ENCODE measurements at regions not wholly inside any gene's neighbourhood (a gene's known extent, or its start where the extent isn't known, plus 50 kb on each side); places are given as distances from the start of the nearest gene placed in this dataset.

DNA sequence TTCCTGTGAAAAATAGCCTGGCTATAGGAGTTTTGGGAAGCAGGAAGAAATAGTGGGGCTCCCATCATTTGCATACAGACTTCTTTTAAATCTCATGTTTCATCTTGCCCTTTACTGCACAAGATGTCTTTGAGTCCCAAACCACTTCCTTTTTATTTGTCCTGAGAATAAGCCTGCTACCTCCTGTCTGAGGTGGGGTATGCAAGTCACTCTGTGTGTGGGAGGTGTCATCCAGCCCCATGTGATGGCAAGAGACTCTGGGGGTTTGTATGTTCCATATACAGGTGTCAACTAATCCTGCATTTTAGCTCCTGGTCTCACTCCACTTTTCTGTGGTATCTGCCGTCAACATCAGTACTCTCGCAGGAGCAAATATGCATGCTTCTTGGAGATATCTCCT, 102.0 kb downstream of the OTOL1 start:
- H3K4me3 ChIP-seq (ENCODE audit: low read depth, low read length), result no peak overlapping the region
- no peak for DNase-seq (ENCODE audit: low read depth)
- in situ Hi-C loops (cut with HindIII; ENCODE audit: low sequenced_read_pairs), result no loop called here
- TF ChIP-seq, protein P1, sequence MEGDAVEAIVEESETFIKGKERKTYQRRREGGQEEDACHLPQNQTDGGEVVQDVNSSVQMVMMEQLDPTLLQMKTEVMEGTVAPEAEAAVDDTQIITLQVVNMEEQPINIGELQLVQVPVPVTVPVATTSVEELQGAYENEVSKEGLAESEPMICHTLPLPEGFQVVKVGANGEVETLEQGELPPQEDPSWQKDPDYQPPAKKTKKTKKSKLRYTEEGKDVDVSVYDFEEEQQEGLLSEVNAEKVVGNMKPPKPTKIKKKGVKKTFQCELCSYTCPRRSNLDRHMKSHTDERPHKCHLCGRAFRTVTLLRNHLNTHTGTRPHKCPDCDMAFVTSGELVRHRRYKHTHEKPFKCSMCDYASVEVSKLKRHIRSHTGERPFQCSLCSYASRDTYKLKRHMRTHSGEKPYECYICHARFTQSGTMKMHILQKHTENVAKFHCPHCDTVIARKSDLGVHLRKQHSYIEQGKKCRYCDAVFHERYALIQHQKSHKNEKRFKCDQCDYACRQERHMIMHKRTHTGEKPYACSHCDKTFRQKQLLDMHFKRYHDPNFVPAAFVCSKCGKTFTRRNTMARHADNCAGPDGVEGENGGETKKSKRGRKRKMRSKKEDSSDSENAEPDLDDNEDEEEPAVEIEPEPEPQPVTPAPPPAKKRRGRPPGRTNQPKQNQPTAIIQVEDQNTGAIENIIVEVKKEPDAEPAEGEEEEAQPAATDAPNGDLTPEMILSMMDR (IDR thresholded peaks at IDR 0.05; ENCODE audit: low read depth, low read length, missing control alignments), result no peak

DNA sequence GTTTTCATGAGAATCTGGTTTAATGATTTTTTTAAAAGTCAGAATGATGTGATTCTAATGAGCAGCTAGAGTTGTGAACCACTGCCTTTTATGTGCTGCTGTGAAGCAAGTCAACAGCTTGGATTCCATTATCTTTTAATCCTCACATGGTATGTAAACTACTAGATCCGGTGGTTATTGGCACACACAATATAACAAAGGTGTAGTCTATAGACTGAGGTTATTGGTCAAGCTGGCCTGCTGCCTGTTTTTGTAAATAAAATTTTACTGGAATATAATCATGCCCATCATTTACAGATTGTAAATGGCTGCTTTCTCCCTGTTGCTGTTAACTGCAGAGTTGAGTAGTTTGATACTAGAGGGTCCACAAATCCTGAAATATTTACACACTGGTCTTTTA, 103.1 kb downstream of the OTOL1 start:
- H3K4me3 ChIP-seq (ENCODE audit: low read depth, low read length), result no peak overlapping the region
- in situ Hi-C loops (cut with HindIII; ENCODE audit: low sequenced_read_pairs), result no loop called here
- TF ChIP-seq, protein P1 (IDR thresholded peaks at IDR 0.05; ENCODE audit: low read depth, low read length, missing control alignments), result no peak
- no peak for DNase-seq (ENCODE audit: low read depth)

DNA sequence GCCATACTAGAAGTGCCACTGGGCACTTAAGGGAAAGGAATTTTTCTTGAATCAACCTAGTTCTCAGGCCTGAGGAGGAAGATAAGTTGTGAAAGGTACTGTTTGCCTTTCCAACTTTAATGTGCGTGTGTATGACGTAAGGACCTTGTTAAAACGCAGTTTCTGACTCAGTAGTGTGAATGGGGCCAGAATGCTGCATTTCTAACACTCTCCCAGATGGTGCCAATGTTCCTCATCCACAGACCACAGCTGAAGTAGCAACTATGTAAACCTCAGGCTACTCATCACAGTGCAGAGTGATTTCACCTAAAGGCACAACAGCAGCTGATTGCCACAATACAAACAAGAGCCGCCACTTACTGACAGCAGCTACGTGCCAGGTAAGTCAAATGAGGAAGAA, 103.6 kb downstream of the OTOL1 start:
- TF ChIP-seq, protein P1 (IDR thresholded peaks at IDR 0.05; ENCODE audit: low read depth, low read length, missing control alignments), result no peak
- H3K4me3 ChIP-seq (ENCODE audit: low read depth, low read length), result no peak overlapping the region
- no peak for DNase-seq (ENCODE audit: low read depth)
- in situ Hi-C loops (cut with HindIII; ENCODE audit: low sequenced_read_pairs), result no loop called here

DNA sequence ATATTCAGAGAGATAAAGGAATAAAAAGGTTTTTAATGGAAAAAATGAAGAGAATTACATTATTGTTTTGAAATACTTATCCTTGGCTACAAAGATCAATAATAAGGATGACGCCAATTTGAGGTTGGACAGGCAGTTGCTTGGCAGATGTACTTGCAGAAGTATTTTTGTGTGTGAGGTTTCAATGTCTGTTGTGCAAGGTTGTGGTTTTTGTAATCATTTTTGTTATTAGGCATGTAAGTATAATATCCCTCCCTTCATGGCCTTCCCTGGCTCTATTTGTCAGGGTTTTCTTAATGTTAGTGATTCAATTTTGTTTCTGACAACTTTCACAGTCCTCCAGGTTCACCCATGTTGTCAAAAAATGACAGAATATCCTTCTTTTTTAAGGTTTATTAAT, 105.9 kb downstream of the OTOL1 start:
- no peak for DNase-seq (ENCODE audit: low read depth)
- no peak overlapping the region for H3K4me3 ChIP-seq (ENCODE audit: low read depth, low read length)
- TF ChIP-seq, protein P1 (IDR thresholded peaks at IDR 0.05; ENCODE audit: low read depth, low read length, missing control alignments), result no peak
- in situ Hi-C loops (cut with HindIII; ENCODE audit: low sequenced_read_pairs), result no loop called here

DNA sequence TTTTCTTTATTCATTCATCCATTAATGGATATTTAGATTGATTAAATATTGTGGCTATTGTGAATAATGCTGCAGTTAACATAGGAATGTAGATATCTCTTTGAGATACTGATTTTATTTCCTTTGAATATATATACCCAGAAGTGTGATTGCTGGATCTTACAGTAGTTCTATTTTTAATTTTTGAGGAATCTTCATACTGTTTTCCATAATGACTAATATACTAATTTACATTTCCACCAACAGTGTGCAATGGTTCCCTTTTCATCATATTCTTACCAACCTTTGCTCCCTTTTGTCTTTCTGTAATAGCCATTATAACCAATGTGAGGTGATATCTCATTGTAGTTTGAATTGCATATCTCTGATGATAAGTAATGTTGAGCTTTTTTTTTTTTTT, 106.3 kb downstream of the OTOL1 start:
- TF ChIP-seq, protein P1 (IDR thresholded peaks at IDR 0.05; ENCODE audit: low read depth, low read length, missing control alignments), result no peak
- no peak for DNase-seq (ENCODE audit: low read depth)
- no peak overlapping the region for H3K4me3 ChIP-seq (ENCODE audit: low read depth, low read length)
- in situ Hi-C loops (cut with HindIII; ENCODE audit: low sequenced_read_pairs), result no loop called here

DNA sequence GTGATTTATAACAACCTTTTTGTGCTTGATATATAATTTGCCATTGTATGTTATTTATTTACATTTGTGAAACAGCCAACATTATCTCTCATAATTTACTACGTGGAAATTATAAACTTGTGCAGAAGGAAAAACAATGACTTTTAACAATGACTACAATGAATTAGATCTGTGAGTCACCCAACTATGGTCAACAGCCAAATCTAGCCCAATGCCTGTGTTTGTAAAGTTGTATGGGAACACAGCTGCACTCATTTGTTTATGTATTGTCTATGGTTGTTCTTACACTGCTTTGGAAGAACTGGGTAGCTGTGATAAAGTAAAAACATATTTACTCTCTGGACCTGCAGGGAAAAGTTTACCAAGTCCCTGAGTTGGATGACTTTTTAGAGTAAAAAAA, 110.4 kb downstream of the OTOL1 start:
- TF ChIP-seq, protein P1 (IDR thresholded peaks at IDR 0.05; ENCODE audit: low read depth, low read length, missing control alignments), result no peak
- in situ Hi-C loops (cut with HindIII; ENCODE audit: low sequenced_read_pairs), result no loop called here
- no peak overlapping the region for H3K4me3 ChIP-seq (ENCODE audit: low read depth, low read length)
- DNase-seq (ENCODE audit: low read depth), result peak; percentile 13

DNA sequence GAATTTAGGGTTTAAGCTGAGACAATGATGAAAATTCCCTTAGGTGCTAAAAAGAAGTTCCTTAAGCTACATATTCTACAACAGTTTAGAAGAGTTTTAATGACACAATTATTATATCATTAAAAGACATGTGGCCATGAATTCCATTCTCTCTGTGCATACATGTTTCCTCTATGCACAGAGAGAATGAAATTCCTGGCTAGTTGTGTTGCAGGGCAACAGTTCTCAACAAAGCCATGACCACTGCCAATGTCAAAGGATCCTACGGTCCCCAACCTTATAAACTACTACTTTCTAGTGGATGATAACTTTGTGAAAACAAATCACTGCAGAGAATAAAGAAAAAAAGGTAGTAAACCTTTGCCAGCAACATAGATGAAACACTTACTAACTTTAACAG, 122.7 kb downstream of the OTOL1 start:
- DNase-seq (ENCODE audit: low read depth), result no peak
- TF ChIP-seq, protein P1 (IDR thresholded peaks at IDR 0.05; ENCODE audit: low read depth, low read length, missing control alignments), result no peak
- in situ Hi-C loops (cut with HindIII; ENCODE audit: low sequenced_read_pairs), result no loop called here
- no peak overlapping the region for H3K4me3 ChIP-seq (ENCODE audit: low read depth, low read length)
